ENCODE measurements at regions not wholly inside any gene's neighbourhood (a gene's known extent, or its start where the extent isn't known, plus 50 kb on each side); places are given as distances from the start of the nearest gene placed in this dataset.

DNA sequence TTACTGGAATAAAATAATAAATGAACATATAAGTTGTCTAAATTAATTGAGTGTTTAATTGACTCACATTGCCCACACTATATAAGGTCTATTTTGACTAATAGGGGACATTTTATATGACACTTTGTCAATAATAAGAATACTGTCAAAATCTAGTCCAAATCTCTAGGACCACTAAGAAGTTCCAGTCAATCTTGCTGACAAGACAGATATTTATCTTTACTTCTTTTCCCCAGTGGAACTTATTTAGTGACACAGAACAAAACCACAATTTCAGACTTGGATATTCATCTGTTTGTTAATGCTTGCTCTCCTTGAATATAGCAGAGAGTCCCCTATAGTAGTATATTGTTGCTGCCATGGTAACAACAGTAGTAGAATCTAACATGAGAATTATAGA is 954.6 kb upstream of the MANEA start:
- TF ChIP-seq, protein P1, sequence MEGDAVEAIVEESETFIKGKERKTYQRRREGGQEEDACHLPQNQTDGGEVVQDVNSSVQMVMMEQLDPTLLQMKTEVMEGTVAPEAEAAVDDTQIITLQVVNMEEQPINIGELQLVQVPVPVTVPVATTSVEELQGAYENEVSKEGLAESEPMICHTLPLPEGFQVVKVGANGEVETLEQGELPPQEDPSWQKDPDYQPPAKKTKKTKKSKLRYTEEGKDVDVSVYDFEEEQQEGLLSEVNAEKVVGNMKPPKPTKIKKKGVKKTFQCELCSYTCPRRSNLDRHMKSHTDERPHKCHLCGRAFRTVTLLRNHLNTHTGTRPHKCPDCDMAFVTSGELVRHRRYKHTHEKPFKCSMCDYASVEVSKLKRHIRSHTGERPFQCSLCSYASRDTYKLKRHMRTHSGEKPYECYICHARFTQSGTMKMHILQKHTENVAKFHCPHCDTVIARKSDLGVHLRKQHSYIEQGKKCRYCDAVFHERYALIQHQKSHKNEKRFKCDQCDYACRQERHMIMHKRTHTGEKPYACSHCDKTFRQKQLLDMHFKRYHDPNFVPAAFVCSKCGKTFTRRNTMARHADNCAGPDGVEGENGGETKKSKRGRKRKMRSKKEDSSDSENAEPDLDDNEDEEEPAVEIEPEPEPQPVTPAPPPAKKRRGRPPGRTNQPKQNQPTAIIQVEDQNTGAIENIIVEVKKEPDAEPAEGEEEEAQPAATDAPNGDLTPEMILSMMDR (IDR thresholded peaks at IDR 0.05) = no peak
- TF ChIP-seq EP300 (IDR thresholded peaks at IDR 0.05) (no peak), POLR2AphosphoS5 (IDR thresholded peaks at IDR 0.05) (no peak), POLR2A (IDR thresholded peaks at IDR 0.05; ENCODE audit: low read depth) (no peak)
- Histone ChIP-seq H3K27me3 (no peaks in the 10 kb centered on the region), H3K4me3 (no peak overlapping the region), H3K4me1 (no peaks in the 10 kb centered on the region), H3K9me3 (no peaks in the 10 kb centered on the region), H3K36me3 (no peaks in the 10 kb centered on the region), H3K27ac (replicated peaks in 1 of 4) (no peak overlapping the region)
- no peak for DNase-seq (ENCODE audit: extremely low spot score)
- intact Hi-C loops (cut with DNase I) = no loop called here

- H3K4me3 ChIP-seq = no peak overlapping the region
- no peaks in the 10 kb centered on the region for H3K9me3 ChIP-seq
- intact Hi-C loops (cut with DNase I) = no loop called here
- TF ChIP-seq, protein P1 (IDR thresholded peaks at IDR 0.05) = no peak
- TF ChIP-seq POLR2A (IDR thresholded peaks at IDR 0.05; ENCODE audit: low read depth) (no peak), EP300 (IDR thresholded peaks at IDR 0.05) (no peak), POLR2AphosphoS5 (IDR thresholded peaks at IDR 0.05) (no peak)
- no peaks in the 10 kb centered on the region for H3K27me3 ChIP-seq
- H3K27ac ChIP-seq (replicated peaks in 1 of 4) = no peak overlapping the region
- H3K4me1 ChIP-seq = no peaks in the 10 kb centered on the region
- WGBS = 75% methylated on average over 1 of the region's 1 CpG
- DNase-seq (ENCODE audit: extremely low spot score) = no peak
- no peaks in the 10 kb centered on the region for H3K36me3 ChIP-seq
Observed at GRCh38 chr6:94600636-94601035, 976.7 kb upstream of the MANEA start.

DNA sequence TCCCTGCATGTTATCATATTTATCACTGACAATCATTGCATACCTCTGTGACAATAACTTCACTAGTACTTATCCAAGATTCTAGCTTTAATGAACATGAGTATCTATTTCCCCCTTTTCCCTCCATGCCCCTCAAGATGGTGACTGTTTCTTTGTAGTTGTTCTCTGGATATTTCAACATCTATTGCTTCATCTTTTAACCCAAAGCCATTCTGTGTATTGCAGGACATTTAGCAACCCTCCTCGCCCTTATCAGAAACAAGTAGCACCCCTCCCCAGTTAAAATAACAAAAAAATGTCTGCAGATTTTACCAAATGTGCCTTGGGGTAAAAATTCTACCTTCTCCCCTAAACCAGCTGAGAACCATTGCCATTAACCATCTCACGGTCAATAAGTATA is 979.8 kb upstream of the MANEA start:
- no peak for DNase-seq (ENCODE audit: extremely low spot score)
- 83% methylated on average over 2 of the region's 2 CpGs for WGBS
- H3K36me3 ChIP-seq = no peaks in the 10 kb centered on the region
- no peaks in the 10 kb centered on the region for H3K4me1 ChIP-seq
- no peaks in the 10 kb centered on the region for H3K9me3 ChIP-seq
- H3K4me3 ChIP-seq = no peak overlapping the region
- TF ChIP-seq POLR2AphosphoS5 (IDR thresholded peaks at IDR 0.05) = no peak
- TF ChIP-seq, protein P1 (IDR thresholded peaks at IDR 0.05) = no peak
- TF ChIP-seq POLR2A (IDR thresholded peaks at IDR 0.05; ENCODE audit: low read depth) = no peak
- no peak for TF ChIP-seq EP300 (IDR thresholded peaks at IDR 0.05)
- H3K27me3 ChIP-seq = no peaks in the 10 kb centered on the region
- intact Hi-C loops (cut with DNase I) = no loop called here
- no peak overlapping the region for H3K27ac ChIP-seq (replicated peaks in 1 of 4)

DNA sequence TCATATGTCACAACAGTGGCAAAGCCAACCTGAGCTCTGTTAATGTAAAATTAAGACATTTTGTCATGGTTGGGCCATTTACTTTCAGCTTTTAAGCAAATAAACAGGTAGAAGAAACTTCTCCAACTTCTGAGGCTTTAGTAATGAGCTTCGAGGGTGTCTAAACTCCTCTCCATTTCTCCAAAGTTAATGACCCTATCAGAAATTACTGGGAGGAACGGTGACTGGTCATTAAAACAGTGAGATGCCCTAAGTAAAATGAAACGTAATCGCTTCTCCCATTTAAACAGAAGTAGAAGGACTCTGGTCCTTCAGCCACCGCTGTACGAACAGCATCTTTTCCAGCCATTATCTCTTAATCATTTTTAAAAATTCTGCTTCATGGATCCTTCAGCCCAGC is 986.9 kb upstream of the MANEA start:
- Histone ChIP-seq H3K27me3 (no peaks in the 10 kb centered on the region), H3K4me1 (no peaks in the 10 kb centered on the region), H3K27ac (replicated peaks in 1 of 4) (no peak overlapping the region), H3K36me3 (no peaks in the 10 kb centered on the region), H3K9me3 (no peaks in the 10 kb centered on the region), H3K4me3 (no peak overlapping the region)
- WGBS = 87% methylated on average over 6 of the region's 6 CpGs
- TF ChIP-seq, protein P1 (IDR thresholded peaks at IDR 0.05) = no peak
- TF ChIP-seq POLR2AphosphoS5 (IDR thresholded peaks at IDR 0.05) = no peak
- no peak for TF ChIP-seq EP300 (IDR thresholded peaks at IDR 0.05)
- TF ChIP-seq POLR2A (IDR thresholded peaks at IDR 0.05; ENCODE audit: low read depth) = no peak
- intact Hi-C loops (cut with DNase I) = no loop called here
- DNase-seq (ENCODE audit: extremely low spot score) = no peak

- no peaks in the 10 kb centered on the region for H3K9me3 ChIP-seq
- intact Hi-C loops (cut with DNase I) = no loop called here
- no peak for TF ChIP-seq POLR2AphosphoS5 (IDR thresholded peaks at IDR 0.05)
- no peak for TF ChIP-seq POLR2A (IDR thresholded peaks at IDR 0.05; ENCODE audit: low read depth)
- no peak for TF ChIP-seq EP300 (IDR thresholded peaks at IDR 0.05)
- TF ChIP-seq, protein P1 (IDR thresholded peaks at IDR 0.05) = no peak
- no peaks in the 10 kb centered on the region for H3K36me3 ChIP-seq
- no peaks in the 10 kb centered on the region for H3K4me1 ChIP-seq
- no peak overlapping the region for H3K27ac ChIP-seq (replicated peaks in 1 of 4)
- H3K27me3 ChIP-seq = no peaks in the 10 kb centered on the region
- WGBS = 81% methylated on average over 3 of the region's 3 CpGs
- H3K4me3 ChIP-seq = no peak overlapping the region
- no peak for DNase-seq (ENCODE audit: extremely low spot score)
Observed at GRCh38 chr6:94588301-94588700, 989.0 kb upstream of the MANEA start.
